ENCODE measurements at regions not wholly inside any gene's neighbourhood (a gene's known extent, or its start where the extent isn't known, plus 50 kb on each side); places are given as distances from the start of the nearest gene placed in this dataset.
A peak's percentile ranks its signal among the peaks of the same experiment; 100 is the strongest.

- no peak for TF ChIP-seq EZH2 (IDR thresholded peaks at IDR 0.05; ENCODE audit: borderline replicate concordance)
- TF ChIP-seq EZH2phosphoT487 (IDR thresholded peaks at IDR 0.05; ENCODE audit: low read depth, severe bottlenecking, unreplicated experiment), result no peak
- TF ChIP-seq CTCF (IDR thresholded peaks at IDR 0.05; ENCODE audit: poor library complexity), result no peak
- Histone ChIP-seq H4K20me1 (ENCODE audit: insufficient read depth, poor library complexity, severe bottlenecking) (no peaks in the 10 kb centered on the region), H3K9me3 (ENCODE audit: low read depth) (no peaks in the 10 kb centered on the region), H3K79me2 (no peaks in the 10 kb centered on the region), H3K4me1 (ENCODE audit: insufficient read depth) (no peaks in the 10 kb centered on the region), H3K9me2 (replicated peaks; ENCODE audit: insufficient read depth) (no peaks in the 10 kb centered on the region), H3K36me3 (replicated peaks; ENCODE audit: insufficient read depth, low read depth) (no peaks in the 10 kb centered on the region), H3K4me2 (peak overlapping the region; percentile 2), H3K27ac (no peak overlapping the region), H3K4me3 (no peak overlapping the region), H2AFZ (no peak overlapping the region), H3K27me3 (no peaks in the 10 kb centered on the region)
- DNase-seq (ENCODE audit: low spot score), result no peak
- 44% methylated on average over 4 of the region's 4 CpGs for WGBS (ENCODE audit: low lambda C conversion rate, missing lambda C conversion rate)
These were observed 54.9 kb upstream of the DIPK1A start for GRCh38 chr1:93016171-93016570.

GRCh38 chr1:93021539-93022134, 57.4 kb upstream of the MTF2 start:
- Histone ChIP-seq H3K4me3 (no peak overlapping the region), H3K27me3 (no peaks in the 10 kb centered on the region), H3K4me2 (no peak overlapping the region), H3K9me2 (replicated peaks; ENCODE audit: insufficient read depth) (no peaks in the 10 kb centered on the region), H3K4me1 (ENCODE audit: insufficient read depth) (no peaks in the 10 kb centered on the region), H3K9me3 (ENCODE audit: low read depth) (no peaks in the 10 kb centered on the region), H3K79me2 (no peaks in the 10 kb centered on the region), H3K27ac (no peak overlapping the region), H3K36me3 (replicated peaks; ENCODE audit: insufficient read depth, low read depth) (no peaks in the 10 kb centered on the region), H4K20me1 (ENCODE audit: insufficient read depth, poor library complexity, severe bottlenecking) (no peaks in the 10 kb centered on the region), H2AFZ (no peak overlapping the region)
- WGBS (ENCODE audit: low lambda C conversion rate, missing lambda C conversion rate), result 9% methylated on average over 4 of the region's 4 CpGs
- DNase-seq (ENCODE audit: low spot score), result peak; percentile 59
- TF ChIP-seq EZH2 (IDR thresholded peaks at IDR 0.05; ENCODE audit: borderline replicate concordance) (no peak), CTCF (IDR thresholded peaks at IDR 0.05; ENCODE audit: poor library complexity) (peak; percentile 75), EZH2phosphoT487 (IDR thresholded peaks at IDR 0.05; ENCODE audit: low read depth, severe bottlenecking, unreplicated experiment) (no peak)

- WGBS (ENCODE audit: low lambda C conversion rate, missing lambda C conversion rate), result 90% methylated on average over 1 of the region's 1 CpG
- no peaks in the 10 kb centered on the region for H3K4me1 ChIP-seq (ENCODE audit: insufficient read depth)
- no peaks in the 10 kb centered on the region for H4K20me1 ChIP-seq (ENCODE audit: insufficient read depth, poor library complexity, severe bottlenecking)
- H3K4me3 ChIP-seq, result no peak overlapping the region
- H3K36me3 ChIP-seq (replicated peaks; ENCODE audit: insufficient read depth, low read depth), result no peaks in the 10 kb centered on the region
- no peaks in the 10 kb centered on the region for H3K9me3 ChIP-seq (ENCODE audit: low read depth)
- no peak overlapping the region for H2AFZ ChIP-seq
- no peak for DNase-seq (ENCODE audit: low spot score)
- H3K27me3 ChIP-seq, result no peaks in the 10 kb centered on the region
- TF ChIP-seq CTCF (IDR thresholded peaks at IDR 0.05; ENCODE audit: poor library complexity), result no peak
- no peak for TF ChIP-seq EZH2phosphoT487 (IDR thresholded peaks at IDR 0.05; ENCODE audit: low read depth, severe bottlenecking, unreplicated experiment)
- no peak for TF ChIP-seq EZH2 (IDR thresholded peaks at IDR 0.05; ENCODE audit: borderline replicate concordance)
- no peaks in the 10 kb centered on the region for H3K9me2 ChIP-seq (replicated peaks; ENCODE audit: insufficient read depth)
- H3K79me2 ChIP-seq, result no peaks in the 10 kb centered on the region
- H3K27ac ChIP-seq, result no peak overlapping the region
- H3K4me2 ChIP-seq, result no peak overlapping the region
These were observed 56.5 kb upstream of the MTF2 start for GRCh38 chr1:93022580-93022979.

Data from hepatocyte (in vitro differentiated cells).